ELR (cell line): ENCODE measurements at regions not wholly inside any gene's neighbourhood (a gene's known extent, or its start where the extent isn't known, plus 50 kb on each side); places are given as distances from the start of the nearest gene placed in this dataset.
"Not testable (repeated sequence)": the region's sequence is repeated elsewhere in the genome, so short reads cannot be mapped to it uniquely, and the experiment has no call there.

Experiments used
- DNase-seq: peaks from one replicate; pipeline ENCODE4 v3.0.0-alpha.2; 2015; ENCODE audit warnings: low read depth

GRCh38 chr5:118468085-118468484, 520.3 kb downstream of the DTWD2 start:
- no peak for DNase-seq

DNA sequence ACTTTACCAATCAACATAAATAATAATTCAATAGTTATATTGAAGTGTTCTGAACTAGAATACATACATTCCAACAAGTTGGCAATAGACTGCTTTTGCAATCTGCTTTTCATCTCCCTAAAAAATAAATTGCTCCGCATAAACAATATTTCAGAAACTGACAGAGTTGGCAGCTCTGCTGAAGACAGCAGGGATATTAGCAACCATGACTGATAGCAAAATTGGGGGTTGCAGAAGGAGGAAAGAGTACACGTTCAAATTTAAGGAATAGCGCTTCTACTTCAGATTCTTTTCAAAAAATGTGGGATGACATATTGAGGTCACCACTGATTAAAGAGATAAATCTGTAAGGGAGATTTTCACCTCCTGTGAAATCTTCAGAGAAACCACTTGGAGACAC, 521.2 kb downstream of the DTWD2 start:
- DNase-seq, result no peak

- no peak for DNase-seq
Observed at GRCh38 chr5:118466418-118466817, 521.9 kb downstream of the DTWD2 start.

GRCh38 chr5:118462276-118462675, 526.1 kb downstream of the DTWD2 start:
- DNase-seq, result not testable (repeated sequence)

- DNase-seq, result no peak
Observed at GRCh38 chr5:118461436-118461835, 526.9 kb downstream of the DTWD2 start.

DNA sequence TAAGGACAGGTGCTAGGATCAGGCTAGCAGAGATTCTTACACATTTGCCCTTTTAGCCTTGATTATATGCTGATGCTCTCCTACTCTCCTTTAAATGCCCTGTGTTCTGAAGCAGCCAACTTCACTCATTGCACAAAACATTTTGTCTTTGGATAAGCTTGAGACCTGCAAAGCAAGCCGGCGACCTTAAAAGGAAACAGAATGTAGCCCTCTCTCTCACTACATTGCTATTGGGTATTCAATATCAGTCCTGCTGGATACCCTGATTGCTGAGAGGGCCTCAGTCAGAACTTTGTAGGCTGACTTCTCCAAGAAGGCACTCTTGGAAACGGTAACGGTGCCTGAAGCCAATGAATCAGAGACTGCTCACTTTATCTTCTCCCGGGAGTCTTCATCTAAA, 528.9 kb downstream of the DTWD2 start:
- DNase-seq, result no peak

DNA sequence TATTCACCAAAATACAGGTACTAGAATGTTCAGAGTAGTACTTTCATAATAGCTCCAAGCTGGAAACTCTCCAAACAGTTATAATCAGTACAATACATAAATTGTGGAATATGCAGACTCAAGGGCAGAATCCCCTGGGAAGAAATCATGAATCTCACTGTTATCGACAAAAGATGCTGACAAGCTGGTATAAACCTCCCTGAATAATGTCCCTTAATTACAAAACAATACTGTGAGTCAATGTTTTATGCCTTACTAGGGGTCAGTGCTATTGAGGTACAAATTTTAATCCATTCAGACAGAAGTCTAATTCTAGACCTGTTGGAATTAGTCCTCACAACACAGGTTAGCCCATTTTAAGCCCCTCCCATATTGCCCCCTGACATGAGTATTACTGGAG, 532.3 kb downstream of the DTWD2 start:
- DNase-seq, result no peak

DNA sequence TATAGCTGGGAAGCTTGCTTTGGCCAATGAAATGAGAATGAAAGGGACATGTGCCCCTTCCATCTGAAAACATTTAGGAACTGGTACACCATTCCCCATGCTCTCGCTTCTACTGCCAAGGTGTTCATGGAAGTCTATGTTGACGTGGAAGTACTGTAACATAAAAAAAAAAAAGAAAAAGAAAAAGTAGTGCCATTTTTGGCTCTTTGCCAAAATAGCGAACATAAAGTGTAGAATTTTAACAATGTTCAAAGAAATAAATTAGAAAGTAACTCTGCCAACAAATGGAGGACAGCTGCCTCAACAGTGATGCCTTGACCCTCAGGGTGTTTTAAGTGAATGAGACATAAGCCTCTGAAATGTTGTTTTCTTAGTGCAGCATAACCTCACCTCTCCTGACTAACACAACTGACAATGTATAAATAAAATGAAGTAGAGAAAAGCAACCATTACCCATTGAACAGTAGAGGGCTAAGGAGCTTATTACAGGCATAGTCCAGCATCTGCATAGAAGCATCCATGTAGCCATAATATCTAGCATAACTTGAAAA, 536.6 kb downstream of the DTWD2 start:
- DNase-seq, result no peak

- DNase-seq, result no peak
Observed at GRCh38 chr5:118450554-118451332, 537.6 kb downstream of the DTWD2 start.

DNA sequence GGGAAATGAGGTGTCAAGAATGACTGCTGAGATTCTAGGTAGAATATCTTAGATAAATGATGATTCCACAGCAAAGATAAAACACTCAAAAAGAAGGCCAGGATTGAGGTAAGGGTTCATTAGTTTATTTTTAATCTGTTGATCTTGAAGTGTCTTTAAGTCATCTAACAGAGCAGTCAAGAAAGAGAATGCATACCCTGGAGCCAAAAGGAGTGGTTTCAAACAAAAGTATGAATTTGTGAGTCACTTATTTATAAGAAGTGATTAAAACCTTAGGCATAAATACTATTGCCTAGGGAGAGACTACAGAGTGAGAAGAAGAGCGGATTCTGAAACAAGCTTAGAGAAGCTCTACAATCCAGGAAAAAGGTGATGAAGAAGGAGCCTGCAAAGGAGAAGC, 541.0 kb downstream of the DTWD2 start:
- DNase-seq, result no peak

- DNase-seq, result no peak
Observed at GRCh38 chr5:118441956-118442355, 546.4 kb downstream of the DTWD2 start.

- no peak for DNase-seq
Observed at GRCh38 chr5:118441034-118441433, 547.3 kb downstream of the DTWD2 start.

- DNase-seq, result no peak
Observed at GRCh38 chr5:118440496-118440895, 547.9 kb downstream of the DTWD2 start.

DNA sequence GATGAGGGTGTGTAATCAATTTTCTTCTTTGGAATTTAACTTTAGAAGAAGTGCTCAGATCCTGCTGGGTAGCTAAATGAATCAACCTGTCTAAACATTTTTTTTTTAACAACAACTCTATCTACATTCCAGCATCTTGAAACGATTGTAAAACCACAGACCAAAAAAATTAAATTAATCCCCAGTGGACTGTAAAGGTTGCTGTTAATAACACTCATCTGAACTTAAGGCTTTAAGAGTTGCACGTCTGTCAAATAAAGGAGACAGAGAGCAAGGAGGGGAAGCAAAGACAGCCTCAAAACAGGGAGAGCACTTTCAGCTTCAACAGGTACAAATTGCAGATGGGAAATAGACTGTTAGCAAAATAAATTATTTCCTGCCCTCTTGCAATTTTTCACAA, 548.5 kb downstream of the DTWD2 start:
- DNase-seq, result no peak

GRCh38 chr5:118435131-118435530, 553.2 kb downstream of the DTWD2 start:
- no peak for DNase-seq

GRCh38 chr5:118434522-118434921, 553.8 kb downstream of the DTWD2 start:
- no peak for DNase-seq

DNA sequence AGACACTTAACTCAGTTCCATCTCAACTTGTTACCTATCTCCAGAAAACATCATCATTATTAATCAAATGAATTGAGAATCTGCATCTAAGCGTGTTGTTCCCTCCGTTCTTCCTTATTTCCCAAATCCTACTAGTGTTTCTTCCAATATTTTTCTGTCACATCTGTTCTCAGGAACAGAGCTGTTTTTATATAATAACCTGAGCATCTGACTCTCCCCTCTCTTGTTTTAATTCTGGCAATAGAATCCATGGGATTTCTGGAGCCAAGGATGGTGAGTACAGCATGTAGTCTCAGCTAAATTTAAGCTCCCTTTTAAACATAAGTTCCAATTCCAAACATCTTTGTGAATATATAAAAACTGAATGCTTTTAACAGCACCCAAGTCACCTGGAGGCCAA, 558.3 kb downstream of the DTWD2 start:
- no peak for DNase-seq

- no peak for DNase-seq
Observed at GRCh38 chr5:118407958-118408357, 580.4 kb downstream of the DTWD2 start.

DNA sequence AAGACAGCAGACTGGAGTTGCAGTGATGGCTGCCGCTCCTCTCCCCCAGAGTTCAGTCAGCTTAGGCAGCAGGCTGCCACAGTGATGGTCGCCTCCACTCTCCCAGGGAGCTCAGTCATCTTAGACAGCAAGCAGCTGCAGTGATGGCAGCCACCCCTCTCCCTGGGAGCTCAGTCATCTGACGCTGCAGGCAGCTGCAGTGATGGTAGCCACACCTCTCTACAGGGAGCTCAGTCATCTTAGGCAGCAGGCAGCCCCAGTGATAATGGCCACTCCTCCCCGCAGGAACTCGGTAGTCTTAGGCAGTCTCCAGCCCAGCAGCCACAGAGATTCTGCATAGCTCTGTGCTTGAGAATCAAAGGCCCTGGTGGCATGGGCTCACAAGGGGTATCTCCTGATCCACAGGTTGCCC, 582.7 kb downstream of the DTWD2 start:
- DNase-seq, result no peak

DNA sequence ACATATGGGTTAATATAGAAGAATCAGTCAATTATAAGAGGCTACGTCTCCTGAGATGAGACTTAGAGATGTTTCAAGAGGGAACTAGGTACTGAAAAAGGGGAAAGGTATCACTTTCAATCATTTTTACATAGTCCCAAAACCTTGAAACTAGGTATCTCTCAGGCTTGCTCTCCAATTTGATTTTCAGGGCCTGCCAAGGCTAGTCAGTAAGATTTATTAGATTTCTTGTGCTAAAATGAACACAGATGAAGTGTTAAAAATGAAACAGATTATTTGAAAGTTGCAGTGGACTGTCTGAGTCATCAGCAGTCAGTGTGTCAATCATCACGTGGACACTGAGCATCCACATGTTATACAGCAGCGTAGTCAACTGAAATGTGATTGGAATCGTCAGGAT, 591.1 kb downstream of the DTWD2 start:
- no peak for DNase-seq

GRCh38 chr5:118392491-118392890, 595.9 kb downstream of the DTWD2 start:
- DNase-seq, result no peak

GRCh38 chr5:118382931-118383330, 605.4 kb downstream of the DTWD2 start:
- not testable (repeated sequence) for DNase-seq

DNA sequence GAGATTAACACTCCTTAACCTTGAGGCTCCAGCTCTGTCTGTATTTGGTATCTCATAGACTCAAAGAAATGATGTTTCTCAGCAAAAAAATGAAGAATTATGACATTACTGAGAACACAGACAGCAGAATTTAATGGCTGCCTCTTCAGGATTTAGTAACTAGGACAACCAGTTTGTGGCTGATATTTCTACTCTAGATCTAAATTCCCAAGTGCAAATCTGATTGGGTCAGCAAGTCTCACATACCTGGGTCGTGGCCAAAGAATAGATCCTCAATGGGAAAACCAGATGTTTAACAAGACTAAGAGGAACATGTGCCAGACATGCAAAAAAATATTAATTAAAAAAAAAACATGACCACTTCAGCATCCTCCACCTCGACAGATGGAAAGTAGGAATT, 608.9 kb downstream of the DTWD2 start:
- DNase-seq, result no peak

GRCh38 chr5:118378959-118379358, 609.4 kb downstream of the DTWD2 start:
- DNase-seq, result no peak
